NCI-H526 (cell line): ENCODE measurements at regions not wholly inside any gene's neighbourhood (a gene's known extent, or its start where the extent isn't known, plus 50 kb on each side); places are given as distances from the start of the nearest gene placed in this dataset.

Source experiments
- DNase-seq, 2 experiments: peaks; one replicate each; lab custom pipeline; 2025; lab: John Stamatoyannopoulos, UW

DNA sequence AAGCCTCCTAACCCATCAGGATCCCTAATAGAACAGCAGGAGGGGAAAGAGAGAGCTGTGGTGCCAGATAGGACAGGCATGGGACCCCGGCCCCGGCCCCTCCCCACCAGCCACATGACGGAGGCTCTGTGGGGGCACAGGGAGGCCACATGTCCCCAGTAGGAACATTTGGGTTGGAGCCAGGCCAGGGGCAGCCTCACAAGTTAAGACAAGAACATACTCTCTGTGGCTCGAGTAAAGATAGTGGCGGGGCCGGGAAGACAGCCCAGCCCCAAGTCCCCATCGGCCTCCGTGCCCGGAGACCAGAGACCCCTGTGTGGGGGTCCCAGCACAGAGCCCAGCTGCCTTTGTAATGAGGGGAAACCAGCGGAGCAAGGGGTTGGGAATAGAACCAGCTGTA, 78.6 kb upstream of the GALNT9 start:
- DNase-seq = no peak

DNA sequence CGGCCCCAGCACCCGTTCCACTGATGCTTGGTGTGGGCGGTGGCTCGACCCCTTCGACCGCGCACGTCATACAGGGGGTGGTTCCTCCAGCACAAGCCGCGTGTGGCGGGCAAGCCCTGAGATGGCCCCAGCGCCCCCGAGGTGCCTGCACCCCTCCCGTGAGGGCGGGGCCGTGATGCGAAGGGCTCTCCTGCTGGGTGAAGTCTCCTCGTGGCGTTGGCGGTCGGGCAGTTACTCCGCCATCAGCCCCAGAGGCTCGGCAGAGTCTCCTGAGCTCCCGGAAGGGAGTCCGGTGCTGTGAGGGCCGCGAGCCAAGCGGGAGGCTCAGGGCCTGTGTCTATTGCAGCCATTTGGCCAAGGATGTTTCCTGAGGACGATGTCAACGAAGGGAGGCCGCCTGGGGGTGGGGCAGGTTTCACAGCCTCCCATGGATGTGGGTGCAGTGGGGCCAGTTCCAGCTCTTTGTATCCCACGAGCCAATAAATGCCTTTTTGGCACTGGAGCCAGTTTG, 78.1 kb upstream of the GALNT9 start:
- peak in 1 of 2 experiments; percentile 63 for DNase-seq

DNA sequence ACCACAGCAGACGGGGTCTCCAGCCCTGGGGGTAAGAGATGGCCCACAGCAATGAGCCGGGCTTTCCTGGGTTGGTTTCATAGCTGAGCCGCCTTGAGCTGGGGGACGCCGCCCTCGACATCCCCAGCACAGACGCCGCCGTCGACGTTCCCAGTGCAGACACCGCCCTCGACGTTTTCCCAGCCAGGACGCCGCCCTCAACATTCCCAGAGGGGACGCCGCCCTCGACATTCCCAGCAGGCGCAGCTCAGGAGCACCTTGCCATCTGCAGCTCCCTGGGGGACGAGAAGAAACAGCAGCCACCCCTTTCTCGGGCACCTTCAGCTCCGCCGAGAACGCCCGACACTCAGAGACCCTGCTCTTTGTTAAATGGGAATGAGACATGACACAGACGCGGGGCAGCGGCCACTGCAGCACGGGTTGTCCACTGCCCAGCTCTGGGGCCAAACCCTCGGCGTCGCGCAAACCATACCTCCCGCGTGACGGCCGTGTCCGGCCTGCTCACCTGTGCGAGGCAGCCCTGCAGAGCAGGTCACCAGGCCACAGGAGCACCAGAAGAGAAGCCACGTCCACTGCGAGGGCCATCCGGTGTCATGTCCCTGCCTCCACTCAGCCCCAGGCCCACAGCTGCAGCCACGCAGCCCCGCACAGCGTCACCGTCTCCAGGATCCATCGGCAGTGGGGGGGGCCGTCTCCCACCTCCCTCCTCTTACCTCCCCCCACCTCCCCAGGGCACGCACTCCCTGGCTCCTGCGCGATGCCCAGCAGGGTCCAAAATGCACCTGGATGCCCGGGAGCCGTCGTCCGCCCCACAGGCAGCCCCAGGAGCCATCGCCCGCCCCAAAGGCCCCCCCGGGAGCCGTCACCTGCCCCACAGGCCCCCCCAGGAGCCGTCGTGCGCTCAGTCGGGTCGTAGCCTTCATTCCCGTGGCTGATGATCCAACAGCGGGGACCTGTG, 77.4 kb upstream of the GALNT9 start:
- no peak for DNase-seq

DNA sequence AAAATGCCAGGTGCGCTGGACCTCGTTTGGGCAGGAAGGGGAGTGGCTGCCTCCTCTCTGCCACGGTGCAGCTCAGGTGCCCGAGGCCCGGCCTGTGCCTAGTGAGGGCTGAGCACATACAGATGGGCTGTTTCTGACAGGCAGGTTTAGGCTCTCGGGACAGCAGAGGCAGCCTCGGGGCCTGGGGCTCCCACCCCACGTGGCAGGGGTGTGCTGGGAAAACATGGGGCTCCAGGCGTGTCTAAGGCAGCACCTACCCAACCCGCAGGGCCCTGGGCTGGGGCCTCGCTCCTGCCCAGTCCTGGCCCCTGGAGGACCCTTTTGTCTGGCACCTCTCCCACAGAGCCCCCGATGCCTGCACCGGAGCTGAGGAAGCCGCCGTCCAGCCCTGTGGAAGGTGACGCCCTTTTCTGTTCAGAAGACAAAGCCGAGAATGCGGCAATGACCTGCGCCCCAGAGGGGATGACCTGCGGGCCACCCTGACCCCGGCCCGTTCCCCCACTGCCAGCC, 76.4 kb upstream of the GALNT9 start:
- no peak for DNase-seq

DNA sequence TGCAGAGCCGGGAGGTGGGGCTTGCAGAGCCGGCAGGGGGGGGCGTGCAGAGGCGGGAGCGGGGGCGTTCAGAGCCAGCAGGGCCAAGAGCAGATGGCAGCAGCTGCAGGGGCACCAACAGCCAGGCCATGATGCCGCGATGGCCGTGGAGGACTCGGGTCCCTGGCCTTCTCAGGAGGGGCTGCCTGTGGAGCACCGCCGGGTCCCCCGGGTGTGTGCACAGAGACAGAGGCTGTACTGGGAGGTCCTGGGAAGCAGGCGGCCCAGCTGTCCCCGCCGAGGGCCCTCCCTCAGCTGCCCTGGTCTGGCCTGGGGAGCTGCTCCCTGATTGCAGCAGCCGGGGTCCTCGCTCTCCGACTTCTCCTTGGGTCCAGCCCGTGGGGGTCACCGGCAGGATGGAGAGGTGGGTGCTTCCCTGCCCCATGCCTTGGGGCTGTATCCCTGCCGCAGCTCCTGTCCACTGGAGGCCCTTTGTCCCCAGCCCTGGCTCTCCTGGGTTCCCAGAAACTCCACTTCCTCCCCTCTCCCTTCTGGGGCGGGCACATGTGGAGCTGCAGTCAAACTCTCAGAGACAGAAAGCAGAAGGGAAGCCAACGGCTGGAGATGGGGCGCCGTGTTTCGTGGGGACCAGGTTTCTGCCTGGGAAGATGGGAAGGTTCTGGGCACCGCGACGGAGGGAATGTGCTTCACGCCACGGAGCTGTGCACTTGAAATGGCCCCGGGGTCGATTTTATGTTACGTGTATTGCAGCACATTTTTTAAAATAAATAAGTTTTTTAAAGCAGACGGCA, 75.8 kb upstream of the GALNT9 start:
- DNase-seq = no peak

- no peak for DNase-seq
Measured at GRCh38 chr12:132404435-132404855, 75.1 kb upstream of the GALNT9 start.

- DNase-seq = no peak
Measured at GRCh38 chr12:132403636-132404434, 74.4 kb upstream of the GALNT9 start.

- no peak for DNase-seq
Measured at GRCh38 chr12:132402831-132403416, 73.5 kb upstream of the GALNT9 start.

DNA sequence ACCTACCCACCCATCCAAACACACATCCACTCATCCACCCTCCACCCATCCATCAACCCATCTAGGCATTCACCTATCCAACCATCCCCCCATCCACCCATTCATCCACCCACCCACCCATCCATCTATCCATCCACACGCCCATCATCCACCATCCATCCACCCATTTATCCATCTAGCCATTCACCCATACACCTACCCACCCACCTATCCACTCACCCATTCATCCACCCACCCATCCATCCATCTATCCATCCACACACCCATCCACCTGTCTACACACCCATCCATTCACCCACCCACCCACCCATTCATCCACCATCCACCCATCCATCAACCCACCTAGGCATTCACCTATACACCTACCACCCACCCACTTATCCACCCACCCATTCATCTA, 72.6 kb upstream of the GALNT9 start:
- DNase-seq = no peak

DNA sequence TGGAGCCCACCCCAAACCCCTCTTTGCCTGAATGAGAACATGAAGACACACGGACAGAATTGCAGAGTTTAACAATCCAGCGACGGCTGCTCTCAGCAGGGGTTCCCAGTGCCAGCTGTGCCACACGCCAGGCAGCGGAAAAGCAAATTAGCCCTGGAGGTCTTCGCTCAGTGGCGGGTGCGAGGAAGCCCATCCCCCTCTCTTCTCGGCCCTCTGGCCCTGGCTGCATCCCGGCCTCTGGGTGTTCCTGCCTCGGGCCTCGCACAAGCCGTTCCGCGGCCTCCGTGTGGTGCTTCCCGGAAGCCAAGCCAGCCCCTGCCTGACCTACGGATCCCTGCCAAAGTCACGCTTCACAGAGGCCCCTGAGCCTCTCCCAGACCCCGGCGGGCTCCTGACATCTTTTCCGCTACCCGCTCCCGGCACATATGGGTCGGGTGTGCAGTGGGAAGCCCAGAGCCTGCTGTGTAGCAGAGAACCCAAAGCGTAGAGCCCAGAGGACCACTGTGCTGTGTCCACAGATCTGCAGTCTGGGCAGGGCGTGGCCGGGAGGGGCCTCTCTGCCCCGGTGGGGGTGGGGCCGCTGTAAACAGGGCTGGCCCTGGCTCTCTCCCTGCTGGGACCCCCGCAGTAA, 70.7 kb upstream of the GALNT9 start:
- DNase-seq = no peak

DNA sequence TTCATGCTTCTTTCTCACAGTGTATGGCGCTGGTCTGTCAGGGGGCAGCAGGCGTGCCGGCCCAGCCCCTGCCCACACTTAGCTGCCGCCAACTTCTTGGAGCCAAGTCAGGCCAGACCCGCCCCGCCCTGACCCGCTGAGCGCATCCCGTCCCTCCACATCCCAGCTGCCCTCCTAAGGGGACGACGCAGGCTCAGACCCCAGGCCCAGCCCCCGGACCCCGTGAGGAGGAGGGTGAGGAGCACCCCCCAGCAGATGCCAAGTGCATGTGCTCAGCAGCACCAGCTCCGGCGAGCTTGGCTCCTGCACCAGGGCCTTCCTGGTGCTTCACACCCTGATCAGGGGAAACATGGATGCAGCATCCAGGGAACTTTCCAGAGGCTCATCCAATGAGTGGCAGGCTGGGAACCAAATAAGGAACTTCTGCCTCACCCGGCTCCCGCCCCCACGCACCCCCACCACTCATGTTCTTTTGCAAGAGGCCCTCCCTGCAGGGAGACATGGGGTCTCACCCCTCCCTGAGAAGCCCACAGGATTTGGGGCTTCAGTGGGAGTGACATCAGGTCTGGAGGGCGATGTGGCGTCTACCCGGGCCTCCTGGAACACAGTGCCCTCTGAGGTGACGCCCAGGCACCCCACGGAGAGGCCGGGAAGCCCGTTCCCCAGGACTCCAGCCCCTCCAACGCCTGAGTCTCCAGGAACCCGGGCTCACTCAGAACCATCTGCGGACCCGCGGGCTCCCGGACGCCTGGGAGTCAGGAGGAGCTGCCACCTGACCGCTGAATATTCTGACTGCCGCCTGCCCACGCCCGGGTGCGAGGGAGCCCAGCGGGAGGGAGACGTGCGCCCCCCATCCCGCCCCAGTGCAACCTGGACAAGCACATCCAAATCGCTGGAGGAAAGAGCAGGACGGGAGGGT, 70.0 kb upstream of the GALNT9 start:
- no peak for DNase-seq

DNA sequence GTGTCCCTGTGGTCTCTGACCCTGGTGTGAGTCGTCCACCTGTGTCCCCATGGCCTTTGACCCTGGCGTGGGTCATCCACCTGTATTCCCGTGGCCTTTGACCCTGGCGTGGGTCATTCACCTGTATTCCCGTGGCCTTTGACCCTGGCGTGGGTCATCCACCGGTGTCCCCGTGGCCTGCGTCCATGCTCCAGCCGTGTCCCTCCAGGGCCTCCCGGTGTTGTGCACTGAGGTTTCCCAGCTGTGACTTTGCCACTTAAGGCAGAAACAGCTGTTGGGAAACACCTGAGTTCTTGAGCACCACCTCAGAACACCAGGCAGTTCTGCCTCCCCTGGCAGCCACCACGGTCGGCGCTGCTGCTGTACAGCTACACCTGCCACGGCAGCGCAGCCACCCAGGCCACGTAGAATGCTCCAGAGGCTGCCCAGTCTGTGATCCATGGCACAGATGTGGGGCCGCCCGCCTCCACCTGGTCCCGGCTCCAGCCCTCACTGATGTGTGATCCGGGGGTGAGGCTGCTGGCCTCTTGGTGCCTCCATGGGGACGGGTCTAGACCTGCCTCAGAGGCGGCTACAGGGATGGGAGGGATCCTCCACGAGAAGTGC, 69.1 kb upstream of the GALNT9 start:
- DNase-seq = peak in 1 of 2 experiments; percentile 53

DNA sequence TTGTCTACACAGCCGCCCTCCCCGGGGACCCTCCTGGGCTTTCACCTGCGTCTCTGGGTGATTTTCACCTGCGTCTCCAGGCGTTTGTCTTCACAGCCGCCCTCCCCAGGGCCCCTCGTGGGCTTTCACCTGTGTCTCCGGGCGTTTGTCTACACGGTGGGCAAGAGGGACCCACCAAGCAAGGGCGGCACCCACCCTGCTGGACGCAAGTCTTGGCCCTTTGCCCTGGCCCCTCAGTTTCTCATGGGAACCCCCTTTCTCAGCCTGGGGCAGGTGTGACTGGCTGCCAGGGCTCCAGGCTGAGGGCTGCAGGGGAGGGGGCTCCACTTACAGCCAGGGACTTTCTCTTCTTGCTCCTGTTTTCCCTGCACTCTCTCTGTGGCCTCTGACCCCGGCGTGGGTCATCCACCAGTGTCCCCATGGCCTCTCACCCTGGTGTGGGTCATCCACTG, 68.6 kb upstream of the GALNT9 start:
- no peak for DNase-seq

DNA sequence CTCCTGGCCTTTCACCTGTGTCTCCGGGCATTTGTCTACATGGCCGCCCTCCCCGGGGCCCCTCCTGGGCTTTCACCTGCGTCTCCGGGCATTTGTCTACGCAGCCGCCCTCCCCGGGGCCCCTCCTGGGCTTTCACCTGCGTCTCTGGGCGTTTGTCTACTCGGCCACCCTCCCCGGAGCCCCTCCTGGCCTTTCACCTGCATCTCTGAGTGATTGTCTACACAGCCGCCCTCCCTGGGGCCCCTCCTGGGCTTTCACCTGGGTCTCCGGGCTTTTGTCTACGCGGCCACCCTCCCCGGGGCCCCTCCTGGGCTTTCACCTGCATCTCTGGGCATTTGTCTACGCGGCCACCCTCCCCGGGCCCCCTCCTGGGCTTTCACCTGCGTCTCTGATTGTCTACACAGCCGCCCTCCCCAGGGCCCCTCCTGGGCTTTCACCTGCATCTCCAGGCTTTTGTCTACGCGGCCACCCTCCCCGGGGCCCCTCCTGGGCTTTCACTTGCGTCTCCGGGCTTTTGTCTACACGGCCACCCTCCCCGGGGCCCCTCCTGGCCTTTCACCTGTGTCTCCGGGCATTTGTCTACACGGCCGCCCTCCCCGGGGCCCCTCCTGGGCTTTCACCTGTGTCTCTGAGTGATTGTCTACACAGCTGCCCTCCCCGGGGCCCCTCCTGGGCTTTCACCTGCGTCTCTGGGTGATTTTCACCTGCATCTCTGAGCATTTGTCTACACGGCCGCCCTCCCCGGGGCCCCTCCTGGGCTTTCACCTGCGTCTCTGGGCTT, 68.0 kb upstream of the GALNT9 start:
- DNase-seq = no peak

GRCh38 chr12:132396657-132397056, 67.3 kb upstream of the GALNT9 start:
- DNase-seq = no peak

DNA sequence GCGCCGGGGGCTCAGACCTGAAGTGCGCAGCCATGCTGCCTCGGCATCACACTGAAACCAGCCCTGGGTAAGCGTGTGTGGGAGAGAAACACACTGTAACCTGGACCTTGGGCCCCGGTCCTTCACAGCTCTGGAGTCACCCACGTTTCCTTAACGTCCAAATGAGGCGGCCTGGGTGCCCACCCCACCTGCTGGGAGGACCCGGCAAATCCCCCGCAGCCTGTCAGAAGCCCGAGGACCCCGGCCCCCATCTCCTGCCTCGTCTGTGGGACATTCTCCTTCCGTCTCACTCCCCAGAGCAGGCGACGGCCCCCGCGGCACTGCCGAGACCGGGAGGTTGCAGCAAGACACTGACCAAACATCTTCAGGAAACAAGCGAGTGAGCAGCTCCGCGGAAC, 66.5 kb upstream of the GALNT9 start:
- no peak for DNase-seq

GRCh38 chr12:132395192-132395907, 66.0 kb upstream of the GALNT9 start:
- DNase-seq = no peak
